KG1 (cell line): ENCODE measurements at regions not wholly inside any gene's neighbourhood (a gene's known extent, or its start where the extent isn't known, plus 50 kb on each side); places are given as distances from the start of the nearest gene placed in this dataset.
"Not testable (repeated sequence)": the region's sequence is repeated elsewhere in the genome, so short reads cannot be mapped to it uniquely, and the experiment has no call there.

Source experiments
- DNase-seq: peaks from one replicate; lab custom pipeline; 2025; lab: John Stamatoyannopoulos, UW

- not testable (repeated sequence) for DNase-seq
These were observed 705.8 kb downstream of the DTWD2 start for GRCh38 chr5:118282480-118283038.

GRCh38 chr5:118279540-118280294 lies 708.6 kb downstream of the DTWD2 start:
- DNase-seq: no peak

- DNase-seq: no peak
These were observed 717.8 kb downstream of the DTWD2 start for GRCh38 chr5:118270526-118270925.

GRCh38 chr5:118258223-118258622 lies 730.1 kb downstream of the DTWD2 start:
- no peak for DNase-seq

- DNase-seq: no peak
These were observed 731.3 kb downstream of the DTWD2 start for GRCh38 chr5:118257066-118257465.

GRCh38 chr5:118253225-118254061 lies 734.9 kb downstream of the DTWD2 start:
- DNase-seq: no peak

DNA sequence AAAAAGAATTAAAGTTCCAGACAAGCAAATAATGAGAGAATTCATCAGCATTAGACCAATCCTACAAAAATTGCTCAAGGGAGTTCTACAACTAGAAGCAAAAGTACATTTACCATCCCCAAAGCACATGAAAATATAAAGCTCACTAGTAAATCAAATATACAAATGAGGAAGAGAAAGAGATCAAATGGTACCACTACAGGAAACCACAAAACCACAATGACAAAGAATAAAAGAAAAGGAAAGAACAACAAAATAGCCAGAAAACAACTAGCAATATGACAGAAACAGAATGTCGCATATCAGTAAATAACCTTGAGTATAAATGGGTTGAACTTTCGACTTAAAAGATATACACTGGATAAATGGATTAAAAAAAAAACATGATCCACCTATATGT lies 739.0 kb downstream of the DTWD2 start:
- DNase-seq: no peak

DNA sequence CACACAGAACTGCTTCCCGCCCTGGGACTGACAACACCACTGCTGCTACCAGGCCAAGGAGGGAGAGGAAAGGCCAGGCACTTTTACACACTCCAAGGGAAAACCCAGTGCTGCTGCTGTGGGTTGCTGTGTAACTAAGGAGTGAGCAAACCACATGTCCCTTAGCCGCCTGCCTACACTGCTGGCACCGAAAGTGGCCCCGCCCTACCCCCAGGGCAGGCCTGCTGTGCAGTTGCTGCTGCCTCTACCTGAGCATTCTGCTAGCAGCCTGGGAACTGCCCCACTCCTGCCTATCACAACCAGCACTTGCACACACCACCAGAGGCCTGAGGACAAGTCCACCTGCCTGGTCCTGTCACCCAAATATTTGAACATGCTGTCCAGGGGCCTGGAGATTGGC lies 740.9 kb downstream of the DTWD2 start:
- no peak for DNase-seq

DNA sequence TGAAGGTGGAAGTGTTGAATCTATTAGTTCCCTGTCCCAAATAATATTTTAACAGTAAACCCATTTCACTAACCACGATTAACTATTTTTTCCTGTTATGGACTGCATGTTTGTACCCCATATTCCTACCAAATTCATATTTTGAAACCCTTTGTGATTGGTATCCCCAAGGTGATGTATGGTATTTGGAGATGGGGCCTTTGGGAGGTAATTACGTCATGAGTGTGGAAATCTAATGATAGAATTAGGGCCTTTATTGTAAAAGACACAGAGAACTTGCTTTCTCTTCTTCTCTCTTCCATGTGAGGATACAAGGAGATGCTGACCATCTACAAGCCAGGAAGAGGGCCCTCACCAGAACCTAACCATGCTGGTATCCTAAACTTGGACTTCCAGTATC lies 744.7 kb downstream of the DTWD2 start:
- DNase-seq: no peak

DNA sequence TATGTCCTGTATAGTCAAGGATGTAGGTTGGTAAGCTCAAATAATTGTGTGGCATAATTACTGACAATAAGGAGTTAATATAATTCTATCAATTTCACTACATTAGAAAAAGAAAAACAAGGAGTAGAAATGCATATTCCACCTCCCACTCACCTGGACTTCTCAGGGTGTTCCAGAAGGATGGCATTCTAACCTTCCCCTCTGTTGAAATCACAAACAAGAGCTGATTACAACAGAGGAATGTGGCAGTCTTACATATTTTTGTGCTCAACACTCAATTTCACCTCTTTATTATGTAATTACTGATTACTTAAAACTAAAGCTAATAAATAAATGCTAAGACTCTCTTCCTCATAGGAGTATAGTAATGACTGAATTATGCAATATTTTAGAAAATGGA lies 745.3 kb downstream of the DTWD2 start:
- DNase-seq: no peak

DNA sequence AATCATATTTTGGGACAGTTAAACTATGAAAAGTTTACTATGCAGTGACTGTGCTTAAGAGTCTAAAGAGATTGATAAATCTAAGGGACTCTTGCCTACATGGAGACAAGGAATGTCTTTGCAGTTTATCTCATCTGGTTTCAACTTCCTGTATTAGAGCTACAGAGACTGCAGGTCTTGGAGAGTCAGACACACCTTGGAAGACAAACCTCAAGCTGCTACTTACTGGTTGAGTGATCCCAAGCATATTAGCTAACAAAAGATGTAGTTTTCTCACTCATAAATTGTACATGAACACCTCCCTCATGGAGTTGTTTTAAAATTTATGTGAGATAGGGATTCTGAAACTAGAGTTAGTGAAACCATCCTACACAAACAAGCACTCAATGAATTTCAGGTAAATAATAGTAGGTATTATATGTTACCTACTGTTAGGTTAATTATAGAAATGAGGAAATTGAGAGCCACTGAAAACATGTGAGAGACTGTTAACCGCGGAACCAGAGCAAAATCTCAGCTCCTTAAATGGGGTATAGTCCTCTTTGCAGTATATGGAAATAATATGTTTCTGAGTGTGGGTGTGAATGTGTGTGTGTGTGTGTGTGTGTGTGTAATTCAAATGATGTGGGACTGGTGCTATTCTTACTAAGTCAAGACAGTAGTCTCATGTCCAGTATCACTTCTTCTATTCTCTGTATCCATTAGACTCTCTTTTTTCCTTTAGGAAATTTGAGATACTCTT lies 752.1 kb downstream of the DTWD2 start:
- no peak for DNase-seq

DNA sequence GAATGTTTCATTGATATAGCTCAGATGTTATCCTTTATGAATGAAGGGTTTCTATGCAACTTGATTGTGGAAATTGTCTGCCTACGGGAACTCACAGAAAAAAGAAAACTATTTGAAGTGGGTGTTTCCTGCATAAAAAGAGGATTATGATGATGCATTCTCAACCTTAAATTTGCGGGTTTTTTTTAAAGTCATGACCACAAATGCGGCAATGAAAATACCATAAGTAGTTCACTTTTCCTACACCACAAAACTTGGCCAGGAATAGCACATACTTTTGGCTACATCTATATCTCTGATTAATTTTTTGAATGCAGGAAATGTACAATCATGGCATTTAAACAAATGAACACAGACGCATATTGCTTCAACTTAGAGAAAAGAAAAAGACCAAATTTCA lies 754.7 kb downstream of the DTWD2 start:
- no peak for DNase-seq

DNA sequence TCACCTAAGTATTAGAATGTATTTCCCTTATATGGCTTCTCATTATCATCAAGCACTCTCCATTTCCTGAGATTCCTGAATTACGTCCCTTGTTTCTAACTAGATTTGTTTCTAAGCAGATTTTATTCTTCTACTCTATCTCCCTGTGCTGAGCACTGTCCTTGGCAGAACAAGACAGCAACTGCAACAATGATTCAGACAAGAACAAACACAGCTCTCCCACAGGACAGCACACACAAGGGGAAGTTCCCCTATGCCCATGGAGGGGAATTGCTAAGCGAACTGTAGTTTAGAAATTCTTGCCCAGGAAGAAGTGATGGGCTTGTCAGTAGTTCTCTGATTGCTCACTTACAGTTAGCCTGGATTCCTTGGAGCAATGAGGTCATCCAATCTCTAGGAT lies 759.9 kb downstream of the DTWD2 start:
- DNase-seq: no peak

- DNase-seq: no peak
These were observed 763.8 kb downstream of the DTWD2 start for GRCh38 chr5:118224546-118224945.

DNA sequence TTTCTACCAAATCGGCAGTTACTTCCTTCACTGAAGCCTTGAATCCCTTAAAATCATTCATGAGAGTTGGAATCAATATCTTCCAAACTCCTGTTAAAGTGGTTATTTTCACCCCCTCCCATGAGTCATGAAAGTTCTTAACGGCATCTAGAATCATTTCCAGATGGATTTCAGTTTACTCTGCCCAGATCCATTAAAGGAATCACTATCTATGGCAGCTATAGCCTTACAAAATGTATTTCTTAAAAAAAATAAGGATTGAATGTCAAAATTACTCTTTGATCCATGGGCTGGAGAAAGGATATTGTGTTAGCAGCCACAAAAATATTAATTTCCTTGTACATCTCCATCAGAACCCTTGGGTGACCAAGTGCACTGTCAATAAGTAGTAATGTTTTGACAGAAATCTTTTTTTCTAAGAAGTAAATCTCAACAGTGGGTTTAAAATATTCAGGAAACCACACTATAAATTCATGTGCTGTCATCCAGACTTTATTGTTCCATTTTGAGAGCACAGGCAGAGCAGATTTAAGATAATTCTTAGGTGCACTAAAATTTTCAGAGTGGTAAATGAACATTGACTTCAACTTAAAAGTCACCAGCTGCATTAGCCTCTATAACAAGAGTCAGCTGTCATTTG lies 767.7 kb downstream of the DTWD2 start:
- DNase-seq: no peak

- DNase-seq: no peak
These were observed 776.7 kb downstream of the DTWD2 start for GRCh38 chr5:118211606-118212005.

- no peak for DNase-seq
These were observed 780.3 kb downstream of the DTWD2 start for GRCh38 chr5:118208031-118208453.

- DNase-seq: no peak
These were observed 788.5 kb downstream of the DTWD2 start for GRCh38 chr5:118199801-118200200.

DNA sequence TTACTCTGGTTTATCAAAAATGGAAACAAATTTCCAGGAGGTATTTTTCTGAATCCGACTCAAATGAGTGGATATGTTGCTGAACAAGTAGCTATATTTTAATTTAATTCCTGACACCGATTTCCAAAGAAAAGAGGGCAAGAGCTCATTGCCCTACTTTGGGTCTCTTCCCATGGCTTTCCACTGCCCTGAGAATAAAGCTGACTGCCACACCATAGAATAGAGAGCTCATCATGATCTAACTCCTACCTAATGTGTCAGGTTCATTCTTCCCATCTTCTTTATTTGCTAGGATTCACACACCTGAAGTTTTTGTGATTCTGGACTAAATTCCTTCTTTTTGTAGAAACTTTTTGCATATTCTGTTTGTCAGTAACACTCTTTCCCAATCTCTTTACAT lies 792.1 kb downstream of the DTWD2 start:
- DNase-seq: no peak

- no peak for DNase-seq
These were observed 793.1 kb downstream of the DTWD2 start for GRCh38 chr5:118195211-118195610.

DNA sequence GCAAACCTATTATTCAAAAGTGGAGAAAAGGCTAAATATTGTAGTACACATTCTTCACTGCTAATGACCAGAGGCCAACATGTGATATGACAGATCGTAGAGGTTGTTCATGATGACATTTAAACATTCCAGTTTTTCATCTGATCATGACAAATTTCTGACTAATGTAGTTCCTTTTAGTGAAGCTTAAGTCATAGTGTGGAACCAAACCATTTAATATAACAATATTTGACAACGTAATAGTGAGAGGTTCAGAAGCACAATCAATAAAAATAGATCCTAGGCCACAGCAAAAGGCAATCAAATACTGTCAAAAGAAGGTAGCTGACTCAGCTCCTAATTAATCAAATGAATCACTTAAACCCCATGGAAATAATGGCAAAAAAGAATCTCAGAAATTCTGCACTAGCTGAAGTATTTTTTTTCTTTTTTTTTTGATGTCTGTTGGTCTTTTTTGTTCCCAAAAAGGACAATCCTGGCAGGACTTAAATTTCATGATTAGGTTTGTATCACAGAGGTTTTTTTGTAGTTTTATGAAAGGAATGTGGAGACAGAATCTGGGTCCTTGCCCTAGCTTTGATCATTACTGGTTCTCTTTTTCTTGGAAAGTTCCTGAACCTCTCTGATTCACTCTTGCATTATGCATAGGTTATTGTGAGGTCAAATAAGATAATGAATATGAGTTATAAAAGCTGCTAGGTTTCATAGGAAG lies 795.0 kb downstream of the DTWD2 start:
- no peak for DNase-seq
